DMS 273 (cell line): ENCODE measurements at regions not wholly inside any gene's neighbourhood (a gene's known extent, or its start where the extent isn't known, plus 50 kb on each side); places are given as distances from the start of the nearest gene placed in this dataset.
"Not testable (repeated sequence)": the region's sequence is repeated elsewhere in the genome, so short reads cannot be mapped to it uniquely, and the experiment has no call there.

Experiments
- DNase-seq: peaks from one replicate; lab custom pipeline; 2025; ENCODE audit not compliant: unreplicated experiment; lab: John Stamatoyannopoulos, UW

GRCh38 chr3:15851735-15852134 is 54.0 kb upstream of the ANKRD28 start:
- DNase-seq, result no peak

GRCh38 chr3:15858547-15859506 is 61.0 kb upstream of the ANKRD28 start:
- peak; percentile 55 for DNase-seq

GRCh38 chr3:15859507-15860013 is 61.8 kb upstream of the ANKRD28 start:
- DNase-seq, result peak; percentile 96

- peak; percentile 76 for DNase-seq
These were observed 62.5 kb upstream of the ANKRD28 start for GRCh38 chr3:15860014-15860934.

GRCh38 chr3:15861163-15861562 is 63.4 kb upstream of the ANKRD28 start:
- DNase-seq, result peak; percentile 3

- no peak for DNase-seq
These were observed 75.0 kb upstream of the ANKRD28 start for GRCh38 chr3:15872807-15873206.

- no peak for DNase-seq
These were observed 75.6 kb upstream of the ANKRD28 start for GRCh38 chr3:15873415-15873814.

- DNase-seq, result no peak
These were observed 77.4 kb upstream of the ANKRD28 start for GRCh38 chr3:15875016-15875689.

GRCh38 chr3:15876669-15877068 is 78.9 kb upstream of the ANKRD28 start:
- no peak for DNase-seq

GRCh38 chr3:15877813-15878212 is 80.0 kb upstream of the ANKRD28 start:
- DNase-seq, result no peak

GRCh38 chr3:15879787-15880186 is 82.0 kb upstream of the ANKRD28 start:
- not testable (repeated sequence) for DNase-seq

GRCh38 chr3:15882577-15882976 is 84.8 kb upstream of the ANKRD28 start:
- DNase-seq, result no peak

GRCh38 chr3:15884132-15884531 is 86.4 kb upstream of the ANKRD28 start:
- DNase-seq, result no peak

GRCh38 chr3:15886521-15886920 is 88.7 kb upstream of the ANKRD28 start:
- DNase-seq, result no peak

GRCh38 chr3:15887261-15887660 is 89.5 kb upstream of the ANKRD28 start:
- DNase-seq, result no peak

GRCh38 chr3:15889936-15890335 is 92.2 kb upstream of the ANKRD28 start:
- DNase-seq, result no peak

- DNase-seq, result no peak
These were observed 94.8 kb upstream of the ANKRD28 start for GRCh38 chr3:15892311-15893227.

GRCh38 chr3:15894382-15894781 is 96.6 kb upstream of the ANKRD28 start:
- no peak for DNase-seq

GRCh38 chr3:15896500-15896899 is 98.7 kb upstream of the ANKRD28 start:
- DNase-seq, result no peak

GRCh38 chr3:15899388-15899787 is 101.6 kb upstream of the ANKRD28 start:
- peak; percentile 27 for DNase-seq
